Gastrocnemius medialis (tissue), 4 donors: ENCODE measurements at regions not wholly inside any gene's neighbourhood (a gene's known extent, or its start where the extent isn't known, plus 50 kb on each side); places are given as distances from the start of the nearest gene placed in this dataset.

ENCODE experiments used
- ATAC-seq, 2 donors: fragments of 150-250 bp; one replicate each; pipeline ENCODE4 v1.9.1; 2016
- DNase-seq, 2 donors: peaks; one replicate each; pipeline ENCODE4 v3.0.0-alpha.2; 2019
- H3K27ac ChIP-seq, 4 donors: fragments of 200-600 bp; sonication (generic); 1 replicate in 1 of 4; 2 replicates in 3 of 4; pipeline ENCODE4 v1.5.1; 2016 to 2018; ENCODE audit warnings: mild to moderate bottlenecking in 2 of 4, moderate library complexity in 1 of 4
- H3K27me3 ChIP-seq, 3 donors: fragments of 200-600 bp; sonication (generic) in 2 of 3; 1 replicate in 1 of 3; 2 replicates in 2 of 3; pipeline versions ENCODE4 v1.5.1 to v1.6.0; 2016 to 2019; ENCODE audit warnings: mild to moderate bottlenecking in 1 of 3, moderate library complexity in 1 of 3
- H3K36me3 ChIP-seq, 2 donors: fragments of 200-600 bp; sonication (generic) in 1 of 2; one replicate each; pipeline ENCODE4 v1.5.1; 2017 to 2018
- H3K4me1 ChIP-seq, 2 donors: fragments of 200-600 bp; sonication (generic) in 1 of 2; one replicate each; pipeline ENCODE4 v1.5.1; 2016 to 2017; ENCODE audit warnings: mild to moderate bottlenecking in 2 of 2
- H3K4me3 ChIP-seq, 4 donors: fragments of 200-600 bp; sonication (generic) in 3 of 4; 1 replicate in 1 of 4; 2 replicates in 3 of 4; pipeline ENCODE4 v1.5.1; 2016 to 2019; ENCODE audit warnings: mild to moderate bottlenecking in 2 of 4
- H3K9me3 ChIP-seq, 3 donors: fragments of 200-600 bp; sonication (generic) in 2 of 3; 1 replicate in 1 of 3; 2 replicates in 2 of 3; pipeline ENCODE4 v1.5.1; 2016 to 2019
- POLR2A ChIP-seq, 2 donors: fragments of 450-650 bp; IDR thresholded peaks; one replicate each; pipeline ENCODE4 v1.6.1; 2017; ENCODE audit warnings: antibody characterized with exemption in 2 of 2, mild to moderate bottlenecking in 2 of 2, moderate library complexity in 2 of 2
- in situ Hi-C, 4 donors: fragments of 200-750 bp; cut with MboI; loops; one replicate each; pipeline versions ENCODE4 v1.15.0 to v1.8.0; 2017; ENCODE audit warnings: low sequenced_read_pairs in 4 of 4
- intact Hi-C: fragments of 100-400 bp; cut with DNase I; formaldehyde crosslinking; loops from one replicate; pipeline ENCODE4 v1.15.1; 2023; ENCODE audit warnings: low total_unique reads
- TF ChIP-seq, protein P1 (sequence below), 5 experiments: fragments of 450-650 bp in 3 of 5; fragments of 200-600 bp in 2 of 5; sonication (generic) in 2 of 5; IDR thresholded peaks in 4 of 5; conservative IDR thresholded peaks in 1 of 5; 1 replicate in 4 of 5; 2 replicates in 1 of 5; pipeline ENCODE4 v1.5.1; 2016 to 2019; ENCODE audit warnings: antibody characterized with exemption in 5 of 5, mild to moderate bottlenecking in 3 of 5, moderate library complexity in 3 of 5

DNA sequence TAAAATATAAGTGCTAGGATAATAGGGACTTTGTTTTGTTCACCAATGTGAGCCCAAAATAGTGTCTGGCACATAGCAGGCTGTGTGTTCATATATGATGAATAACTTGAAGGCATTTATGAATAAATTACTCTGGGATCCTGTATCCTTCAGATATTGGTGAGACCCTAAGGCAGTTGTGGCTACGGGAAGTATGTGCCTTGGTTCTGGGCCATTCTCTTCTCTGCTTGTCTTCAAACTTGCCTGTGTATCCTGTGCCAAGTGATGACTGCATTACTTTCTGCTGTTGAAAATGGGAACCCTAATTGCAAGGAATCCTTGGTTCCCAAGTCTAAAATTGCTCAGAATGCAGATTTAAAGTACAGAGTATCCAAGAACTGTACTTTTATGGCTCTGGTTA, 67.6 kb upstream of the KTN1 start:
- Histone ChIP-seq H3K27me3 (no peaks in the 10 kb centered on the region), H3K4me1 (no peaks in the 10 kb centered on the region), H3K36me3 (no peaks in the 10 kb centered on the region), H3K4me3 (no peak overlapping the region), H3K9me3 (no peaks in the 10 kb centered on the region), H3K27ac (no peak overlapping the region)
- in situ Hi-C loops = no loop called here
- TF ChIP-seq, protein P1, sequence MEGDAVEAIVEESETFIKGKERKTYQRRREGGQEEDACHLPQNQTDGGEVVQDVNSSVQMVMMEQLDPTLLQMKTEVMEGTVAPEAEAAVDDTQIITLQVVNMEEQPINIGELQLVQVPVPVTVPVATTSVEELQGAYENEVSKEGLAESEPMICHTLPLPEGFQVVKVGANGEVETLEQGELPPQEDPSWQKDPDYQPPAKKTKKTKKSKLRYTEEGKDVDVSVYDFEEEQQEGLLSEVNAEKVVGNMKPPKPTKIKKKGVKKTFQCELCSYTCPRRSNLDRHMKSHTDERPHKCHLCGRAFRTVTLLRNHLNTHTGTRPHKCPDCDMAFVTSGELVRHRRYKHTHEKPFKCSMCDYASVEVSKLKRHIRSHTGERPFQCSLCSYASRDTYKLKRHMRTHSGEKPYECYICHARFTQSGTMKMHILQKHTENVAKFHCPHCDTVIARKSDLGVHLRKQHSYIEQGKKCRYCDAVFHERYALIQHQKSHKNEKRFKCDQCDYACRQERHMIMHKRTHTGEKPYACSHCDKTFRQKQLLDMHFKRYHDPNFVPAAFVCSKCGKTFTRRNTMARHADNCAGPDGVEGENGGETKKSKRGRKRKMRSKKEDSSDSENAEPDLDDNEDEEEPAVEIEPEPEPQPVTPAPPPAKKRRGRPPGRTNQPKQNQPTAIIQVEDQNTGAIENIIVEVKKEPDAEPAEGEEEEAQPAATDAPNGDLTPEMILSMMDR (IDR thresholded peaks at IDR 0.05 in 4 of 5, conservative IDR thresholded peaks at IDR 0.05 in 1 of 5) = no peak
- no peak for TF ChIP-seq POLR2A (IDR thresholded peaks at IDR 0.05)
- ATAC-seq = no peak
- DNase-seq = no peak
- intact Hi-C loops = no loop called here

GRCh38 chr14:55513491-55513890, 66.5 kb upstream of the KTN1 start:
- no peak for DNase-seq
- intact Hi-C loops = no loop called here

GRCh38 chr14:55514819-55515490, 65.1 kb upstream of the KTN1 start:
- Histone ChIP-seq H3K9me3 (no peaks in the 10 kb centered on the region), H3K27ac (no peak overlapping the region), H3K4me3 (no peak overlapping the region), H3K36me3 (no peaks in the 10 kb centered on the region), H3K27me3 (no peaks in the 10 kb centered on the region), H3K4me1 (no peaks in the 10 kb centered on the region)
- DNase-seq = no peak
- ATAC-seq = peak in 1 of 2 donors; percentile 12
- TF ChIP-seq, protein P1 (IDR thresholded peaks at IDR 0.05 in 4 of 5, conservative IDR thresholded peaks at IDR 0.05 in 1 of 5) = no peak
- TF ChIP-seq POLR2A (IDR thresholded peaks at IDR 0.05) = no peak
- intact Hi-C loops = no loop called here
- in situ Hi-C loops = no loop called here

More at GRCh38 chr14:55513491-55513890, 66.5 kb upstream of the KTN1 start:
- H3K27ac ChIP-seq = no peak overlapping the region
- no peaks in the 10 kb centered on the region for H3K36me3 ChIP-seq
- no peak overlapping the region for H3K4me3 ChIP-seq
- ATAC-seq = no peak
- H3K27me3 ChIP-seq = no peaks in the 10 kb centered on the region
- no peaks in the 10 kb centered on the region for H3K9me3 ChIP-seq
- no peaks in the 10 kb centered on the region for H3K4me1 ChIP-seq
- in situ Hi-C loops = no loop called here
- no peak for TF ChIP-seq POLR2A (IDR thresholded peaks at IDR 0.05)
- TF ChIP-seq, protein P1 (IDR thresholded peaks at IDR 0.05 in 4 of 5, conservative IDR thresholded peaks at IDR 0.05 in 1 of 5) = no peak

DNA sequence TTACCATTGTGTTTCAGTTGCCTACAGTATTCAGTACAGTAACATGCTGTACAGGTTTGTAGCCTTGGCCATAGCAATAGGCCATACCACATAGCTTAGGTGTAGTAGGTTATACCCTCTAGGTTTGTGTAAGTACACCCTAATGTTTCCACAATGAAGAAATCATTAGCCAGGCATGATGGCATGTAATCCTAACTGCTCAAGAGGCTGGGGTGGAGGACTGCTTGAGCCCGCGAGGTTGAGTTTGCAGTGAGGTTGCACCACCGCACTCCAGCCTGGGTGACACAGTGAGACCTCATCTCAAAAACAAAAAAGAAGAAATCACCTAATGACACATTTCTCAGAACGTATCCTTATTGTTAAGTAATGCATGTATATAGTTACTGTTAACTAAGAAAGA, 63.2 kb upstream of the KTN1 start:
- no peaks in the 10 kb centered on the region for H3K27me3 ChIP-seq
- H3K4me3 ChIP-seq = no peak overlapping the region
- in situ Hi-C loops = no loop called here
- DNase-seq (no peak), ATAC-seq (no peak)
- TF ChIP-seq POLR2A (IDR thresholded peaks at IDR 0.05) = no peak
- TF ChIP-seq, protein P1 (IDR thresholded peaks at IDR 0.05 in 4 of 5, conservative IDR thresholded peaks at IDR 0.05 in 1 of 5) = no peak
- intact Hi-C loops = no loop called here
- no peaks in the 10 kb centered on the region for H3K4me1 ChIP-seq
- no peaks in the 10 kb centered on the region for H3K9me3 ChIP-seq
- no peaks in the 10 kb centered on the region for H3K36me3 ChIP-seq
- no peak overlapping the region for H3K27ac ChIP-seq

GRCh38 chr14:55518391-55518790, 61.6 kb upstream of the KTN1 start:
- Histone ChIP-seq H3K27me3 (no peaks in the 10 kb centered on the region), H3K9me3 (no peaks in the 10 kb centered on the region), H3K36me3 (no peaks in the 10 kb centered on the region), H3K27ac (no peak overlapping the region), H3K4me3 (no peak overlapping the region), H3K4me1 (no peaks in the 10 kb centered on the region)
- no peak for DNase-seq
- no peak for ATAC-seq
- no peak for TF ChIP-seq POLR2A (IDR thresholded peaks at IDR 0.05)
- TF ChIP-seq, protein P1 (IDR thresholded peaks at IDR 0.05 in 4 of 5, conservative IDR thresholded peaks at IDR 0.05 in 1 of 5) = no peak
- intact Hi-C loops = no loop called here
- in situ Hi-C loops = no loop called here
